ENCODE measurements at regions not wholly inside any gene's neighbourhood (a gene's known extent, or its start where the extent isn't known, plus 50 kb on each side); places are given as distances from the start of the nearest gene placed in this dataset.
"Not testable (repeated sequence)": the region's sequence is repeated elsewhere in the genome, so short reads cannot be mapped to it uniquely, and the experiment has no call there.

- DNase-seq = not testable (repeated sequence)
These were observed 62.1 kb upstream of the EZR start for GRCh38 chr6:158881276-158881675.

- no peak for DNase-seq
These were observed 60.0 kb upstream of the EZR start for GRCh38 chr6:158879180-158879579.

GRCh38 chr6:158877716-158878115 lies 58.5 kb upstream of the EZR start:
- no peak for DNase-seq

GRCh38 chr6:158876886-158877285 lies 57.7 kb upstream of the EZR start:
- DNase-seq = no peak

GRCh38 chr6:158870649-158870957 lies 51.4 kb upstream of the EZR start:
- no peak for DNase-seq

GRCh38 chr6:158869826-158870648 lies 50.9 kb upstream of the EZR start:
- peak; percentile 83 for DNase-seq

GRCh38 chr6:158868890-158869825 lies 50.0 kb upstream of the EZR start:
- peak; percentile 99 for DNase-seq
